HCT116 (cell line): ENCODE measurements at regions not wholly inside any gene's neighbourhood (a gene's known extent, or its start where the extent isn't known, plus 50 kb on each side); places are given as distances from the start of the nearest gene placed in this dataset.

Experiments used
- ATAC-seq: fragments of 200-7000 bp; cut with Tn5 transposase; 2 replicates; pipeline ENCODE4 v1.9.1; 2020; ENCODE audit warnings: mild to moderate bottlenecking, moderate library complexity
- BruUV-seq: library from RNA; stranded (reverse); fragments of 400-500 nt; replicated peaks from 2 replicates; lab custom pipeline; 2021; lab: Mats Ljungman, UMichigan
- CTCF ChIA-PET: fragments of 300-600 bp; sonication (Branson Sonifier 250); formaldehyde crosslinking; loops from one replicate; lab custom pipeline; 2021; ENCODE audit warnings: antibody characterized with exemption; lab: Charles Lee
- POLR2A ChIA-PET: fragments of 300-600, 350-600 bp; sonication (Branson Sonifier 250); formaldehyde crosslinking; loops from one replicate; lab custom pipeline; 2021; ENCODE audit warnings: antibody characterized with exemption; lab: Charles Lee
- RAD21 ChIA-PET, 2 experiments: fragments of 300-600 bp; sonication (Branson Sonifier 250); formaldehyde crosslinking; loops; one replicate each; lab custom pipeline; 2023; ENCODE audit warnings: low total read pairs in 2 of 2; ENCODE audit not compliant: uncharacterized antibody in 2 of 2, unreplicated experiment in 2 of 2, low non-redundant PET in 1 of 2; lab: Charles Lee
- DNase-seq: peaks from one replicate; pipeline ENCODE4 v3.0.0-alpha.2; 2010; ENCODE audit warnings: low read depth, low spot score
- H2AFZ ChIP-seq: fragments of 200-600 bp; shearing (Covaris generic), sonication (generic); 2 replicates; pipeline ENCODE4 v1.6.1; 2017; ENCODE audit warnings: low read depth, mixed run types, mixed read lengths, antibody characterized with exemption, low read length; ENCODE audit not compliant: poor library complexity, severe bottlenecking
- H3K27ac ChIP-seq: 2 replicates; pipeline ENCODE4 v1.5.1; 2012; ENCODE audit warnings: low read depth, low read length
- H3K27me3 ChIP-seq: fragments of 200-600 bp; sonication (generic); 2 replicates; pipeline ENCODE4 v1.6.1; 2016; ENCODE audit warnings: mixed run types, low read length, mixed read lengths; ENCODE audit not compliant: insufficient read depth
- H3K36me3 ChIP-seq, 2 experiments: fragments of 200-500 bp in 1 of 2; fragments of 200-600 bp in 1 of 2; sonication (Bioruptor generic) in 1 of 2; sonication (generic) in 1 of 2; 2 replicates each; pipeline versions ENCODE4 v1.5.1 to v1.6.1; 2014 to 2016; ENCODE audit warnings: low read length in 2 of 2, inconsistent platforms in 1 of 2, mixed read lengths in 1 of 2, mixed run types in 1 of 2; ENCODE audit not compliant: insufficient read depth in 2 of 2, control insufficient read depth in 1 of 2
- H3K4me1 ChIP-seq, 2 experiments: fragments of 200-600 bp in 1 of 2; sonication (generic) in 1 of 2; 2 replicates each; pipeline versions ENCODE4 v1.5.1 to v1.6.1; 2012 to 2017; ENCODE audit warnings: low read length in 2 of 2, inconsistent platforms in 1 of 2, mild to moderate bottlenecking in 1 of 2, mixed read lengths in 1 of 2, mixed run types in 1 of 2, moderate library complexity in 1 of 2; ENCODE audit not compliant: insufficient read depth in 2 of 2, control insufficient read depth in 1 of 2
- H3K4me2 ChIP-seq: fragments of 200-600 bp; sonication (generic); 2 replicates; pipeline ENCODE4 v1.6.1; 2017; ENCODE audit warnings: mixed run types, low read length, mixed read lengths
- H3K4me3 ChIP-seq, 2 experiments: fragments of 200-600 bp in 1 of 2; sonication (generic) in 1 of 2; replicated peaks in 1 of 2; 2 replicates each; pipeline ENCODE4 v1.5.1; 2011 to 2016; ENCODE audit warnings: low read length in 2 of 2, control low read depth in 1 of 2, low read depth in 1 of 2, mild to moderate bottlenecking in 1 of 2, mixed read lengths in 1 of 2, mixed run types in 1 of 2
- H3K79me2 ChIP-seq: fragments of 200-600 bp; sonication (generic); 2 replicates; pipeline ENCODE4 v1.6.1; 2017; ENCODE audit warnings: mild to moderate bottlenecking, mixed run types, low read length, moderate library complexity, mixed read lengths; ENCODE audit not compliant: insufficient read depth
- H3K9ac ChIP-seq: fragments of 200-600 bp; sonication (generic); 2 replicates; pipeline ENCODE4 v1.6.1; 2016; ENCODE audit warnings: low read length, mixed read lengths
- H3K9me2 ChIP-seq: fragments of 200-600 bp; sonication (generic), shearing (Covaris generic); 2 replicates; pipeline ENCODE4 v1.6.1; 2017; ENCODE audit warnings: mixed run types, mild to moderate bottlenecking, moderate library complexity; ENCODE audit not compliant: insufficient read depth
- H3K9me3 ChIP-seq, 2 experiments: fragments of 200-500 bp in 1 of 2; fragments of 200-600 bp in 1 of 2; sonication (Bioruptor generic) in 1 of 2; sonication (generic) in 1 of 2; 2 replicates each; pipeline ENCODE4 v1.6.1; 2014 to 2017; ENCODE audit warnings: low read length in 2 of 2, mixed read lengths in 2 of 2, inconsistent platforms in 1 of 2, low read depth in 1 of 2, mild to moderate bottlenecking in 1 of 2, mixed run types in 1 of 2, moderate library complexity in 1 of 2; ENCODE audit not compliant: control insufficient read depth in 1 of 2, insufficient read depth in 1 of 2
- H4K20me1 ChIP-seq: fragments of 200-600 bp; sonication (generic), shearing (Covaris generic); 2 replicates; pipeline ENCODE4 v1.6.1; 2017; ENCODE audit warnings: mixed run types, mild to moderate bottlenecking, moderate library complexity; ENCODE audit not compliant: insufficient read depth
- EGR1 ChIP-seq: IDR thresholded peaks from 2 replicates; pipeline ENCODE4 v1.6.1; 2012; ENCODE audit warnings: low read depth
- EZH2 ChIP-seq: fragments of 200-600 bp; sonication (generic); IDR thresholded peaks from 2 replicates; pipeline ENCODE4 v1.6.1; 2017; ENCODE audit warnings: antibody characterized with exemption, mixed run types
- JUND ChIP-seq: IDR thresholded peaks from 2 replicates; pipeline ENCODE4 v1.6.1; 2012
- POLR2A ChIP-seq: IDR thresholded peaks from 2 replicates; pipeline ENCODE4 v1.7.0; 2011; ENCODE audit warnings: borderline replicate concordance; ENCODE audit not compliant: insufficient read depth, insufficient read length; ENCODE audit errors: extremely low read depth
- SIN3A ChIP-seq: IDR thresholded peaks from 2 replicates; pipeline ENCODE4 v1.6.1; 2012; ENCODE audit warnings: low read depth
- SRF ChIP-seq: IDR thresholded peaks from 2 replicates; pipeline ENCODE4 v1.6.1; 2012; ENCODE audit warnings: low read depth
- TCF7L2 ChIP-seq: IDR thresholded peaks from 2 replicates; pipeline ENCODE4 v1.7.0; 2011; ENCODE audit warnings: borderline replicate concordance, inconsistent platforms; ENCODE audit not compliant: insufficient read depth, insufficient read length; ENCODE audit errors: extremely low read depth
- YY1 ChIP-seq: IDR thresholded peaks from 2 replicates; pipeline ENCODE4 v1.6.1; 2011; ENCODE audit warnings: low read length, low read depth, moderate library complexity, mild to moderate bottlenecking; ENCODE audit not compliant: insufficient replicate concordance; ENCODE audit errors: extremely low read depth
- ZBTB33 ChIP-seq: IDR thresholded peaks from 2 replicates; pipeline ENCODE4 v1.6.1; 2011; ENCODE audit warnings: mild to moderate bottlenecking, low read length, moderate library complexity; ENCODE audit not compliant: insufficient replicate concordance; ENCODE audit errors: extremely low read depth
- ZNF274 ChIP-seq: fragments of 200-500 bp; sonication (Bioruptor generic); IDR thresholded peaks from 2 replicates; pipeline ENCODE4 v1.6.1; 2014; ENCODE audit warnings: mild to moderate bottlenecking, low read depth, low read length, inconsistent platforms
- intact Hi-C: fragments of 100-400 bp; cut with micrococcal nuclease; formaldehyde crosslinking; loops from 2 replicates; pipeline ENCODE4 v1.10.0; 2022
- TF ChIP-seq, protein P1 (sequence below): IDR thresholded peaks from 2 replicates; pipeline ENCODE4 v1.6.1; 2012
- TF ChIP-seq, protein P2 (sequence below): IDR thresholded peaks from 2 replicates; pipeline ENCODE4 v1.6.1; 2012
- TF ChIP-seq, protein P3 (sequence below): IDR thresholded peaks from 2 replicates; pipeline ENCODE4 v1.6.1; 2012; ENCODE audit warnings: low read depth

DNA sequence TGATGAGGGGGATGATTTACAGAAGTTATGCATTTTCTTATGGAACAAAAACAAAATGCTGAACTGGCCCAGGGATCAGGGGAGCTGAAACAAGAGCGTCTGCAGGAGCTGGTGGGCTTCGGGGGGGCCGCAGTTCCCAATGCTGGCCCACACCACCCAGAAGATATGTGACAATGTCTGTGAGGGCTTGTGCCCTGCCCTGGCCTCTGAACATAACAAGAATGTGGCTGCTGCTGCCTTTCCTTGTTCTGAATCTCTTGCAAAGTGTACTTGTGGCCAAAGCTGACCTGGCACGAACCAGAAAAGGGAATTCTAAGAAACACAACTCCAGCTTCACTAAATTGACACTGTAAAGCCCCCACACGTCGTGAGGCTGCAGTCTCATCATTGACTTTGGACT is 66.7 kb downstream of the SEC61B start:
- ATAC-seq: no peak

More for the DNA sequence above, 66.7 kb downstream of the SEC61B start:
- H3K27ac ChIP-seq: no peak overlapping the region
- no peaks in the 10 kb centered on the region for H3K27me3 ChIP-seq
- H3K4me3 ChIP-seq: no peak overlapping the region
- no peak overlapping the region for H2AFZ ChIP-seq
- no peaks in the 10 kb centered on the region for H3K4me1 ChIP-seq
- BruUV-seq: no TSS peak
- H3K9ac ChIP-seq: no peak overlapping the region
- H3K9me2 ChIP-seq: no peaks in the 10 kb centered on the region
- no peak for DNase-seq
- H3K36me3 ChIP-seq: no peaks in the 10 kb centered on the region
- no peaks in the 10 kb centered on the region for H3K79me2 ChIP-seq
- ChIA-PET RAD21 (no interaction called here), POLR2A (no interaction called here), CTCF (no interaction called here)
- H3K9me3 ChIP-seq: no peaks in the 10 kb centered on the region
- H4K20me1 ChIP-seq: no peaks in the 10 kb centered on the region
- H3K4me2 ChIP-seq: no peak overlapping the region
- no peak for TF ChIP-seq ZNF274
- TF ChIP-seq SIN3A: no peak
- TF ChIP-seq SRF: no peak
- TF ChIP-seq ZBTB33: no peak
- no peak for TF ChIP-seq EZH2
- TF ChIP-seq, protein P1, sequence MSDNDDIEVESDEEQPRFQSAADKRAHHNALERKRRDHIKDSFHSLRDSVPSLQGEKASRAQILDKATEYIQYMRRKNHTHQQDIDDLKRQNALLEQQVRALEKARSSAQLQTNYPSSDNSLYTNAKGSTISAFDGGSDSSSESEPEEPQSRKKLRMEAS: no peak
- TF ChIP-seq, protein P2, sequence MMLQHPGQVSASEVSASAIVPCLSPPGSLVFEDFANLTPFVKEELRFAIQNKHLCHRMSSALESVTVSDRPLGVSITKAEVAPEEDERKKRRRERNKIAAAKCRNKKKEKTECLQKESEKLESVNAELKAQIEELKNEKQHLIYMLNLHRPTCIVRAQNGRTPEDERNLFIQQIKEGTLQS: no peak
- no peak for TF ChIP-seq YY1
- TF ChIP-seq EGR1: no peak
- TF ChIP-seq JUND: no peak
- TF ChIP-seq TCF7L2: no peak
- TF ChIP-seq, protein P3, sequence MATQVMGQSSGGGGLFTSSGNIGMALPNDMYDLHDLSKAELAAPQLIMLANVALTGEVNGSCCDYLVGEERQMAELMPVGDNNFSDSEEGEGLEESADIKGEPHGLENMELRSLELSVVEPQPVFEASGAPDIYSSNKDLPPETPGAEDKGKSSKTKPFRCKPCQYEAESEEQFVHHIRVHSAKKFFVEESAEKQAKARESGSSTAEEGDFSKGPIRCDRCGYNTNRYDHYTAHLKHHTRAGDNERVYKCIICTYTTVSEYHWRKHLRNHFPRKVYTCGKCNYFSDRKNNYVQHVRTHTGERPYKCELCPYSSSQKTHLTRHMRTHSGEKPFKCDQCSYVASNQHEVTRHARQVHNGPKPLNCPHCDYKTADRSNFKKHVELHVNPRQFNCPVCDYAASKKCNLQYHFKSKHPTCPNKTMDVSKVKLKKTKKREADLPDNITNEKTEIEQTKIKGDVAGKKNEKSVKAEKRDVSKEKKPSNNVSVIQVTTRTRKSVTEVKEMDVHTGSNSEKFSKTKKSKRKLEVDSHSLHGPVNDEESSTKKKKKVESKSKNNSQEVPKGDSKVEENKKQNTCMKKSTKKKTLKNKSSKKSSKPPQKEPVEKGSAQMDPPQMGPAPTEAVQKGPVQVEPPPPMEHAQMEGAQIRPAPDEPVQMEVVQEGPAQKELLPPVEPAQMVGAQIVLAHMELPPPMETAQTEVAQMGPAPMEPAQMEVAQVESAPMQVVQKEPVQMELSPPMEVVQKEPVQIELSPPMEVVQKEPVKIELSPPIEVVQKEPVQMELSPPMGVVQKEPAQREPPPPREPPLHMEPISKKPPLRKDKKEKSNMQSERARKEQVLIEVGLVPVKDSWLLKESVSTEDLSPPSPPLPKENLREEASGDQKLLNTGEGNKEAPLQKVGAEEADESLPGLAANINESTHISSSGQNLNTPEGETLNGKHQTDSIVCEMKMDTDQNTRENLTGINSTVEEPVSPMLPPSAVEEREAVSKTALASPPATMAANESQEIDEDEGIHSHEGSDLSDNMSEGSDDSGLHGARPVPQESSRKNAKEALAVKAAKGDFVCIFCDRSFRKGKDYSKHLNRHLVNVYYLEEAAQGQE: no peak
- no peak for TF ChIP-seq POLR2A
- intact Hi-C loops: no loop called here
